ENCODE measurements at regions not wholly inside any gene's neighbourhood (a gene's known extent, or its start where the extent isn't known, plus 50 kb on each side); places are given as distances from the start of the nearest gene placed in this dataset.

GRCh38 chr13:84352946-84353345 is 470.7 kb upstream of the SLITRK1 start:
- Histone ChIP-seq H3K4me3 (no peak overlapping the region), H3K36me3 (ENCODE audit: control insufficient read depth in 2 of 2, insufficient read depth in 2 of 2, low read length in 1 of 2) (no peaks in the 10 kb centered on the region), H3K79me2 (ENCODE audit: control insufficient read depth, insufficient read depth, low read length) (no peaks in the 10 kb centered on the region), H3K9me3 (replicated peaks; ENCODE audit: control insufficient read depth, insufficient read depth, low read length) (no peaks in the 10 kb centered on the region), H3K4me1 (ENCODE audit: control insufficient read depth, insufficient read depth, low read length) (no peaks in the 10 kb centered on the region), H3K9ac (ENCODE audit: control insufficient read depth, insufficient read depth, low read length) (no peak overlapping the region), H3K27ac (ENCODE audit: control insufficient read depth, insufficient read depth) (no peak overlapping the region), H2AFZ (ENCODE audit: control insufficient read depth, low read depth, low read length) (no peak overlapping the region), H3K27me3 (replicated peaks in 1 of 2; ENCODE audit: control insufficient read depth in 2 of 2, insufficient read depth in 2 of 2, low read length in 1 of 2) (no peaks in the 10 kb centered on the region), H3K4me2 (ENCODE audit: control insufficient read depth, insufficient read depth) (no peak overlapping the region), H4K20me1 (ENCODE audit: control insufficient read depth, insufficient read depth) (no peaks in the 10 kb centered on the region)
- SMC1A ChIA-PET (ENCODE audit: uncharacterized antibody, unreplicated experiment) = no interaction called here
- no peak for FAIRE-seq
- POLR2A ChIA-PET = no interaction called here
- intact Hi-C loops (cut with micrococcal nuclease; ENCODE audit: unreplicated experiment) (no loop called here), in situ Hi-C loops (cut with MboI) (no loop called here)
- DNase-seq (ENCODE audit: low read depth, low spot score) = no peak
- RAD21 ChIA-PET (ENCODE audit: unreplicated experiment) = no interaction called here
- no TSS peak for BruUV-seq (replicated peaks)
- CTCF ChIA-PET = no interaction called here
- no peak for ATAC-seq
- no peak for TF ChIP-seq ZNF384 (IDR thresholded peaks at IDR 0.05; ENCODE audit: borderline replicate concordance, low read depth, low read length)

DNA sequence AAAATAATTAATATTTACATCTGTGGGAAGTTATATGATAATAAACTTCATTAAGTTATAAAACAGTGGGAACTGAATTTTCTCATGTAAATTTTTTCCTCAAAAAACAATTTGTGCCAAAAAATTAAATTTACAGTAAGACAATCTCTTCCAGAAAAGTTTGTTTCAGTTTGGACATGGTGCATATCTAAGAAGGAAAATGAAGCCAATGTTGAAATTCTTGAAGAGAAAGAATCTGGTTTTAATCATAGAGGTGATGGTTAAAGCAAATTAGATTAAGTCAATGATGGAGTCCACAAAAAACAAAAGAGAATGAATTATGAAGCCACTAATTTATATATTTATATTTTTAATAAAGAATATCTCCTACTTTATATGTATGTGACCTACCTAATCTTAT is 457.2 kb upstream of the SLITRK1 start:
- in situ Hi-C loops (cut with MboI) = no loop called here
- TF ChIP-seq RFX5 (IDR thresholded peaks at IDR 0.05; ENCODE audit: low read depth, low read length) = no peak
- TF ChIP-seq ETV6 (conservative IDR thresholded peaks at IDR 0.05 in 1 of 2, IDR thresholded peaks at IDR 0.05 in 1 of 2; ENCODE audit: borderline replicate concordance in 1 of 2, low read depth in 1 of 2) = no peak
- no peak for TF ChIP-seq RAD51 (IDR thresholded peaks at IDR 0.05)
- TF ChIP-seq CBX5 (IDR thresholded peaks at IDR 0.05; ENCODE audit: low read depth) = no peak
- TF ChIP-seq CEBPB (IDR thresholded peaks at IDR 0.05; ENCODE audit: borderline replicate concordance in 1 of 2, low read depth in 2 of 2, low read length in 2 of 2) = no peak
- TF ChIP-seq NFXL1 (IDR thresholded peaks at IDR 0.05; ENCODE audit: borderline replicate concordance) = no peak

More for the DNA sequence above, 457.2 kb upstream of the SLITRK1 start:
- no peak for DNase-seq (ENCODE audit: low read depth, low spot score)
- H3K27ac ChIP-seq (ENCODE audit: control insufficient read depth, insufficient read depth) = no peak overlapping the region
- no peak overlapping the region for H3K9ac ChIP-seq (ENCODE audit: control insufficient read depth, insufficient read depth, low read length)
- no peaks in the 10 kb centered on the region for H3K4me1 ChIP-seq (ENCODE audit: control insufficient read depth, insufficient read depth, low read length)
- no peaks in the 10 kb centered on the region for H4K20me1 ChIP-seq (ENCODE audit: control insufficient read depth, insufficient read depth)
- ChIA-PET RAD21 (ENCODE audit: unreplicated experiment) (no interaction called here), POLR2A (no interaction called here), SMC1A (ENCODE audit: uncharacterized antibody, unreplicated experiment) (no interaction called here), CTCF (no interaction called here)
- no peak overlapping the region for H3K4me3 ChIP-seq
- no peaks in the 10 kb centered on the region for H3K79me2 ChIP-seq (ENCODE audit: control insufficient read depth, insufficient read depth, low read length)
- intact Hi-C loops (cut with micrococcal nuclease; ENCODE audit: unreplicated experiment) = no loop called here
- ATAC-seq = no peak
- no peak for FAIRE-seq
- no TSS peak for BruUV-seq (replicated peaks)
- H2AFZ ChIP-seq (ENCODE audit: control insufficient read depth, low read depth, low read length) = no peak overlapping the region
- H3K9me3 ChIP-seq (replicated peaks; ENCODE audit: control insufficient read depth, insufficient read depth, low read length) = no peaks in the 10 kb centered on the region
- no peaks in the 10 kb centered on the region for H3K27me3 ChIP-seq (replicated peaks in 1 of 2; ENCODE audit: control insufficient read depth in 2 of 2, insufficient read depth in 2 of 2, low read length in 1 of 2)
- no peak overlapping the region for H3K4me2 ChIP-seq (ENCODE audit: control insufficient read depth, insufficient read depth)
- no peaks in the 10 kb centered on the region for H3K36me3 ChIP-seq (ENCODE audit: control insufficient read depth in 2 of 2, insufficient read depth in 2 of 2, low read length in 1 of 2)
